Activated B cell treated with CpG ODN at 0.5 μM for 24 hours (primary cell): ENCODE measurements at regions not wholly inside any gene's neighbourhood (a gene's known extent, or its start where the extent isn't known, plus 50 kb on each side); places are given as distances from the start of the nearest gene placed in this dataset.

ENCODE experiments used
- ATAC-seq: fragments of 200-7000 bp; cut with Tn5 transposase; one replicate; pipeline ENCODE4 v1.10.0; 2021; ENCODE audit warnings: low read depth, mild to moderate bottlenecking, moderate library complexity
- CTCF ChIA-PET: fragments of 350-600 bp; sonication (Branson Sonifier 250); formaldehyde crosslinking; loops from one replicate; lab custom pipeline; 2021; ENCODE audit warnings: antibody characterized with exemption; lab: Charles Lee
- POLR2A ChIA-PET: fragments of 350-600 bp; sonication (Branson Sonifier 250); formaldehyde crosslinking; loops from one replicate; lab custom pipeline; 2021; ENCODE audit warnings: antibody characterized with exemption; lab: Charles Lee
- DNase-seq: peaks from one replicate; pipeline ENCODE4 v3.0.0; 2022
- H3K27ac Mint-ChIP-seq: one replicate; pipeline ENCODE4 v1.8.0; 2020; ENCODE audit warnings: mixed read lengths
- H3K27me3 Mint-ChIP-seq: one replicate; pipeline ENCODE4 v1.8.0; 2021; ENCODE audit warnings: mixed read lengths
- H3K36me3 Mint-ChIP-seq: one replicate; pipeline ENCODE4 v1.8.0; 2021; ENCODE audit warnings: low read depth, mixed read lengths
- H3K4me1 Mint-ChIP-seq: one replicate; pipeline ENCODE4 v1.8.0; 2021; ENCODE audit warnings: mixed read lengths
- H3K4me3 Mint-ChIP-seq: one replicate; pipeline ENCODE4 v1.8.0; 2020; ENCODE audit warnings: mild to moderate bottlenecking, mixed read lengths
- H3K9me3 Mint-ChIP-seq: one replicate; pipeline ENCODE4 v1.8.0; 2020; ENCODE audit warnings: mixed read lengths
- intact Hi-C: fragments of 100-400 bp; cut with micrococcal nuclease; formaldehyde crosslinking; loops from one replicate; pipeline ENCODE4 v1.15.1; 2024
- TF ChIP-seq, protein P1 (sequence below): fragments of 200-600 bp; IDR thresholded peaks from one replicate; pipeline ENCODE4 v1.8.0; 2022; ENCODE audit warnings: antibody characterized with exemption, mild to moderate bottlenecking

- intact Hi-C loops: no loop called here
- no peak overlapping the region for H3K27ac Mint-ChIP-seq
- ATAC-seq (no peak), DNase-seq (no peak)
- POLR2A ChIA-PET: no interaction called here
- no peak overlapping the region for H3K4me3 Mint-ChIP-seq
- TF ChIP-seq, protein P1, sequence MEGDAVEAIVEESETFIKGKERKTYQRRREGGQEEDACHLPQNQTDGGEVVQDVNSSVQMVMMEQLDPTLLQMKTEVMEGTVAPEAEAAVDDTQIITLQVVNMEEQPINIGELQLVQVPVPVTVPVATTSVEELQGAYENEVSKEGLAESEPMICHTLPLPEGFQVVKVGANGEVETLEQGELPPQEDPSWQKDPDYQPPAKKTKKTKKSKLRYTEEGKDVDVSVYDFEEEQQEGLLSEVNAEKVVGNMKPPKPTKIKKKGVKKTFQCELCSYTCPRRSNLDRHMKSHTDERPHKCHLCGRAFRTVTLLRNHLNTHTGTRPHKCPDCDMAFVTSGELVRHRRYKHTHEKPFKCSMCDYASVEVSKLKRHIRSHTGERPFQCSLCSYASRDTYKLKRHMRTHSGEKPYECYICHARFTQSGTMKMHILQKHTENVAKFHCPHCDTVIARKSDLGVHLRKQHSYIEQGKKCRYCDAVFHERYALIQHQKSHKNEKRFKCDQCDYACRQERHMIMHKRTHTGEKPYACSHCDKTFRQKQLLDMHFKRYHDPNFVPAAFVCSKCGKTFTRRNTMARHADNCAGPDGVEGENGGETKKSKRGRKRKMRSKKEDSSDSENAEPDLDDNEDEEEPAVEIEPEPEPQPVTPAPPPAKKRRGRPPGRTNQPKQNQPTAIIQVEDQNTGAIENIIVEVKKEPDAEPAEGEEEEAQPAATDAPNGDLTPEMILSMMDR: no peak
- H3K27me3 Mint-ChIP-seq: no peaks in the 10 kb centered on the region
- CTCF ChIA-PET: no interaction called here
- peaks cover 37% of the 10 kb centered on the region for H3K9me3 Mint-ChIP-seq
- peaks cover 1% of the 10 kb centered on the region for H3K36me3 Mint-ChIP-seq
- peaks cover 5% of the 10 kb centered on the region for H3K4me1 Mint-ChIP-seq
These were observed 126.8 kb upstream of the RPL34 start for GRCh38 chr4:108493596-108493931.

DNA sequence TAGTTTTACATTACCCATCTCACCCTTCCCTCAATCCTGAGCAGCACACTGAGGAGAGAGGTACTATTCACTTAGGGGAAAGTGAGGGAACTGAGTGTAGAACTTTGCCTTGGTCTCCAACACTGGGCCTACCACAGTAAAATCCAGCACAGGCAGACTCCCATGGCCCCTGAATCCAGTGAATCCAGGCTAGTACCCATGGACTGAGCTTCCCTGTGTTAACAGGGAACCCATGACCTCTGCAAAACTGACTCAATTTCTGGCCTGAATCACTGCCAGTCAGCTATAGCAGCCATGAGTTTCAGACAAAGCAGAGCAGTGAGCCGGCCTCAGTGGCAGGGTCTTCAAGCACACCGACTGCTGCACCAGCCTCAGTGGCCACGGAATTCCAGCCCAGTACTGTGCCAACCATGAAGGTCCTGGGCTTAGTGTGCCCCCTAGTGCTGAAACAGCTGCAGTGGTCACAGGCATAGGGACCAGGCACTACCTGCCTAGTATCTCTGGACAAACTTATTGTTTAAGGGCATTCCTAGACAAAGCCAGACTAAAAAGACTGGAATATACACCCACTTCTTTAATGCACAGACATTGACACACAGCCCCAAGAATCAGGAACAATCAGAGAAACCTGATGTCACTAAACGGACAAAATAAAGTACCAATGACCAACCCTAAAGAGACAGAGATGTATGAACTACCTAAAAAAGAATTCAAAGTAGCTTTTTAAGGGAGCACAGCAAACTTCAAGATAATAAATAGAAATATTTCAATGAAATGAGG is 127.4 kb upstream of the RPL34 start:
- POLR2A ChIA-PET: no interaction called here
- ATAC-seq: no peak

GRCh38 chr4:108488865-108489264 is 131.5 kb upstream of the RPL34 start:
- ATAC-seq (no peak), DNase-seq (no peak)
- TF ChIP-seq, protein P1: no peak
- no peaks in the 10 kb centered on the region for H3K27me3 Mint-ChIP-seq
- no peaks in the 10 kb centered on the region for H3K4me1 Mint-ChIP-seq
- peaks cover 1% of the 10 kb centered on the region for H3K36me3 Mint-ChIP-seq
- H3K4me3 Mint-ChIP-seq: no peak overlapping the region
- intact Hi-C loops: no loop called here
- ChIA-PET POLR2A (no interaction called here), CTCF (no interaction called here)
- H3K27ac Mint-ChIP-seq: no peak overlapping the region
- H3K9me3 Mint-ChIP-seq: peaks cover 19% of the 10 kb centered on the region

More for the DNA sequence above, 127.4 kb upstream of the RPL34 start:
- intact Hi-C loops: no loop called here
- Mint-ChIP-seq H3K4me1 (peaks cover 5% of the 10 kb centered on the region), H3K4me3 (no peak overlapping the region), H3K9me3 (peaks cover 35% of the 10 kb centered on the region), H3K36me3 (peaks cover 1% of the 10 kb centered on the region), H3K27me3 (no peaks in the 10 kb centered on the region), H3K27ac (no peak overlapping the region)
- TF ChIP-seq, protein P1: no peak
- CTCF ChIA-PET: no interaction called here
- DNase-seq: no peak

DNA sequence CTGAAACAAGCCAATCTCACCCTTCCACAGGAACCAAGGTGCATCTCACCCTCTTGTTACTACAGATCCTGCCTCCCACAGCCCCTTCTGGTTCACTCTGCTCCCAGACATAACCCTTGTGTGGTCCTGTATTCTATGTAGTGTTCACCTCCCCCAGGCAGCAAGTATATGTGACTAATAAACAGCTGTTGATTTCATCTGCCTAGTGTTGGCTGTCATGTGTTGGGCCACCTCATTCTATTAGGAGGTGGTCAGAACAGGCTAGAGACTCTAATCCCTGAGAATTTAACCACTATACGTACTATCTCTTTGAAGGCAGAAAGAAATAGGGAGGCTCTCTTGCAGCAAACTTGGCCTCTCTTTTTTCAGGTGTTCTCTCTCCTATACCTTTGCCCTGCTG is 134.3 kb upstream of the RPL34 start:
- ChIA-PET POLR2A (no interaction called here), CTCF (no interaction called here)
- DNase-seq (no peak), ATAC-seq (no peak)
- intact Hi-C loops: no loop called here
- Mint-ChIP-seq H3K4me1 (no peaks in the 10 kb centered on the region), H3K27ac (no peak overlapping the region), H3K9me3 (peaks cover 3% of the 10 kb centered on the region), H3K4me3 (no peak overlapping the region), H3K27me3 (no peaks in the 10 kb centered on the region), H3K36me3 (no peaks in the 10 kb centered on the region)
- TF ChIP-seq, protein P1: no peak

- DNase-seq (no peak), ATAC-seq (no peak)
- no peaks in the 10 kb centered on the region for H3K27me3 Mint-ChIP-seq
- no peaks in the 10 kb centered on the region for H3K36me3 Mint-ChIP-seq
- TF ChIP-seq, protein P1: no peak
- no peaks in the 10 kb centered on the region for H3K4me1 Mint-ChIP-seq
- ChIA-PET POLR2A (no interaction called here), CTCF (no interaction called here)
- no peak overlapping the region for H3K27ac Mint-ChIP-seq
- H3K9me3 Mint-ChIP-seq: no peaks in the 10 kb centered on the region
- H3K4me3 Mint-ChIP-seq: no peak overlapping the region
- intact Hi-C loops: no loop called here
These were observed 136.2 kb upstream of the RPL34 start for GRCh38 chr4:108484187-108484586.
